Transverse colon (tissue), 3 donors: ENCODE measurements at regions not wholly inside any gene's neighbourhood (a gene's known extent, or its start where the extent isn't known, plus 50 kb on each side); places are given as distances from the start of the nearest gene placed in this dataset.

Source experiments
- CTCF ChIP-seq, 5 experiments: fragments of 200-600 bp in 3 of 5; fragments of 450-650 bp in 2 of 5; sonication (generic) in 3 of 5; IDR thresholded peaks; 1 replicate in 2 of 5; 2 replicates in 3 of 5; pipeline ENCODE4 v1.5.1; 2016 to 2017; ENCODE audit warnings: antibody characterized with exemption in 5 of 5, inconsistent platforms in 3 of 5, mild to moderate bottlenecking in 2 of 5, moderate library complexity in 1 of 5
- EP300 ChIP-seq: sonication (generic); formaldehyde crosslinking; IDR thresholded peaks from one replicate; pipeline ENCODE4 v1.6.1; 2017; ENCODE audit warnings: antibody characterized with exemption, low read depth
- POLR2A ChIP-seq: fragments of 450-650 bp; IDR thresholded peaks from one replicate; pipeline ENCODE4 v1.6.1; 2016; ENCODE audit warnings: antibody characterized with exemption, mild to moderate bottlenecking, moderate library complexity

GRCh38 chr4:144562019-144562705, 83.8 kb upstream of the HHIP start:
- TF ChIP-seq POLR2A (no peak), CTCF (IDR thresholded peaks at IDR 0.05) (no peak), EP300 (no peak)
